Activated T-cell treated with anti-CD3 and anti-CD28 coated beads for 4 hours (primary cell): ENCODE measurements at regions not wholly inside any gene's neighbourhood (a gene's known extent, or its start where the extent isn't known, plus 50 kb on each side); places are given as distances from the start of the nearest gene placed in this dataset.

Source experiments
- DNase-seq: peaks from one replicate; pipeline ENCODE4 v3.0.0-alpha.2; 2020

GRCh38 chr4:108520807-108521206 lies 99.6 kb upstream of the RPL34 start:
- DNase-seq = no peak

GRCh38 chr4:108519911-108520601 lies 100.3 kb upstream of the RPL34 start:
- DNase-seq = no peak

GRCh38 chr4:108519208-108519833 lies 101.1 kb upstream of the RPL34 start:
- no peak for DNase-seq

GRCh38 chr4:108512615-108513505 lies 107.5 kb upstream of the RPL34 start:
- DNase-seq = peak; percentile 11

- no peak for DNase-seq
These were observed 108.8 kb upstream of the RPL34 start for GRCh38 chr4:108511618-108512017.

GRCh38 chr4:108502356-108502755 lies 118.0 kb upstream of the RPL34 start:
- no peak for DNase-seq

GRCh38 chr4:108498925-108499324 lies 121.5 kb upstream of the RPL34 start:
- DNase-seq = no peak

GRCh38 chr4:108493596-108493931 lies 126.8 kb upstream of the RPL34 start:
- no peak for DNase-seq

GRCh38 chr4:108492816-108493595 lies 127.4 kb upstream of the RPL34 start:
- peak; percentile 4 for DNase-seq

GRCh38 chr4:108488865-108489264 lies 131.5 kb upstream of the RPL34 start:
- DNase-seq = no peak

GRCh38 chr4:108486046-108486445 lies 134.3 kb upstream of the RPL34 start:
- no peak for DNase-seq

GRCh38 chr4:108484187-108484586 lies 136.2 kb upstream of the RPL34 start:
- DNase-seq = no peak

GRCh38 chr4:108483650-108484049 lies 136.7 kb upstream of the RPL34 start:
- DNase-seq = no peak

- DNase-seq = no peak
These were observed 137.3 kb upstream of the RPL34 start for GRCh38 chr4:108483079-108483478.

GRCh38 chr4:108480881-108481280 lies 139.5 kb upstream of the RPL34 start:
- no peak for DNase-seq

GRCh38 chr4:108477527-108478108 lies 142.8 kb upstream of the RPL34 start:
- DNase-seq = no peak

- no peak for DNase-seq
These were observed 147.1 kb upstream of the RPL34 start for GRCh38 chr4:108473163-108473720.

- DNase-seq = no peak
These were observed 153.2 kb upstream of the RPL34 start for GRCh38 chr4:108466936-108467902.

- DNase-seq = no peak
These were observed 154.4 kb upstream of the RPL34 start for GRCh38 chr4:108465886-108466500.

GRCh38 chr4:108458681-108459080 lies 161.7 kb upstream of the RPL34 start:
- DNase-seq = no peak

GRCh38 chr4:108454227-108454626 lies 166.1 kb upstream of the RPL34 start:
- no peak for DNase-seq
